Prostate gland (tissue), 2 donors: ENCODE measurements at regions not wholly inside any gene's neighbourhood (a gene's known extent, or its start where the extent isn't known, plus 50 kb on each side); places are given as distances from the start of the nearest gene placed in this dataset.

Source experiments
- CTCF ChIP-seq, 4 experiments: fragments of 200-600 bp in 2 of 4; fragments of 450-650 bp in 2 of 4; sonication (generic) in 2 of 4; IDR thresholded peaks; 1 replicate in 3 of 4; 2 replicates in 1 of 4; pipeline ENCODE4 v1.5.1; 2016 to 2019; ENCODE audit warnings: antibody characterized with exemption in 4 of 4, mild to moderate bottlenecking in 2 of 4, moderate library complexity in 2 of 4
- POLR2A ChIP-seq: fragments of 450-650 bp; IDR thresholded peaks from one replicate; pipeline ENCODE4 v1.6.1; 2016; ENCODE audit warnings: antibody characterized with exemption, mild to moderate bottlenecking
- POLR2AphosphoS5 ChIP-seq: sonication (generic); formaldehyde crosslinking; IDR thresholded peaks from one replicate; pipeline ENCODE4 v1.6.1; 2017; ENCODE audit warnings: antibody characterized with exemption

- no peak for TF ChIP-seq CTCF (IDR thresholded peaks at IDR 0.05)
- TF ChIP-seq POLR2A = no peak
- no peak for TF ChIP-seq POLR2AphosphoS5
Measured at GRCh38 chr7:33671531-33672262, 233.6 kb upstream of the BMPER start.
